ENCODE measurements at regions not wholly inside any gene's neighbourhood (a gene's known extent, or its start where the extent isn't known, plus 50 kb on each side); places are given as distances from the start of the nearest gene placed in this dataset.

- no peak for TF ChIP-seq POLR2A (IDR thresholded peaks at IDR 0.05)
- no peak for TF ChIP-seq CTCF (IDR thresholded peaks at IDR 0.05)
- DNase-seq, result no peak
- H3K36me3 ChIP-seq, result no peaks in the 10 kb centered on the region
- H3K4me3 ChIP-seq, result no peak overlapping the region
- H3K27ac ChIP-seq, result no peak overlapping the region
- H3K27me3 ChIP-seq, result no peaks in the 10 kb centered on the region
- H3K4me1 ChIP-seq, result no peaks in the 10 kb centered on the region
- 35% methylated on average over 2 of the region's 2 CpGs for WGBS (ENCODE audit: insufficient coverage, low coverage, low lambda C conversion rate, missing lambda C conversion rate)
- intact Hi-C loops (cut with DNase I), result no loop called here
- no peaks in the 10 kb centered on the region for H3K9me3 ChIP-seq
- ATAC-seq, result no peak
Observed at GRCh38 chr17:53118948-53119347, 703.8 kb upstream of the KIF2B start.

- Histone ChIP-seq H3K27ac (no peak overlapping the region), H3K9me3 (no peaks in the 10 kb centered on the region), H3K4me1 (no peaks in the 10 kb centered on the region), H3K36me3 (no peaks in the 10 kb centered on the region), H3K4me3 (no peak overlapping the region), H3K27me3 (no peaks in the 10 kb centered on the region)
- no peak for DNase-seq
- no peak for ATAC-seq
- no peak for TF ChIP-seq CTCF (IDR thresholded peaks at IDR 0.05)
- intact Hi-C loops (cut with DNase I), result no loop called here
Observed at GRCh38 chr17:53106886-53107285, 715.8 kb upstream of the KIF2B start.

- H3K9me3 ChIP-seq, result no peaks in the 10 kb centered on the region
- ATAC-seq, result no peak
- H3K4me3 ChIP-seq, result no peak overlapping the region
- no peak for DNase-seq
- TF ChIP-seq CTCF (IDR thresholded peaks at IDR 0.05) (no peak), POLR2A (IDR thresholded peaks at IDR 0.05) (no peak)
- H3K36me3 ChIP-seq, result no peaks in the 10 kb centered on the region
- H3K4me1 ChIP-seq, result no peaks in the 10 kb centered on the region
- H3K27ac ChIP-seq, result no peak overlapping the region
- H3K27me3 ChIP-seq, result peaks cover 0 to 3% of the 10 kb centered on the region in 2 donors
- WGBS (ENCODE audit: insufficient coverage, low coverage, low lambda C conversion rate, missing lambda C conversion rate), result 40% methylated on average over 1 of the region's 2 CpGs
- intact Hi-C loops (cut with DNase I), result no loop called here
Observed at GRCh38 chr17:53101706-53102105, 721.0 kb upstream of the KIF2B start.

GRCh38 chr17:53100126-53100525 is 722.6 kb upstream of the KIF2B start:
- WGBS (ENCODE audit: insufficient coverage, low coverage, low lambda C conversion rate, missing lambda C conversion rate), result 70% methylated on average over 3 of the region's 3 CpGs
- H3K4me3 ChIP-seq, result no peak overlapping the region
- intact Hi-C loops (cut with DNase I), result no loop called here
- no peaks in the 10 kb centered on the region for H3K36me3 ChIP-seq
- no peaks in the 10 kb centered on the region for H3K4me1 ChIP-seq
- DNase-seq (no peak), ATAC-seq (no peak)
- H3K27me3 ChIP-seq, result peaks cover 0 to 3% of the 10 kb centered on the region in 2 donors
- H3K9me3 ChIP-seq, result no peaks in the 10 kb centered on the region
- TF ChIP-seq CTCF (IDR thresholded peaks at IDR 0.05), result no peak
- no peak for TF ChIP-seq POLR2A (IDR thresholded peaks at IDR 0.05)
- H3K27ac ChIP-seq, result no peak overlapping the region

GRCh38 chr17:53093391-53093790 is 729.3 kb upstream of the KIF2B start:
- Histone ChIP-seq H3K9me3 (no peaks in the 10 kb centered on the region), H3K27ac (no peak overlapping the region), H3K4me3 (no peak overlapping the region), H3K27me3 (no peaks in the 10 kb centered on the region), H3K36me3 (no peaks in the 10 kb centered on the region), H3K4me1 (no peaks in the 10 kb centered on the region)
- intact Hi-C loops (cut with DNase I), result no loop called here
- ATAC-seq, result no peak
- 38% methylated on average over 1 of the region's 1 CpG for WGBS (ENCODE audit: insufficient coverage, low coverage, low lambda C conversion rate, missing lambda C conversion rate)
- TF ChIP-seq POLR2A (IDR thresholded peaks at IDR 0.05) (no peak), CTCF (IDR thresholded peaks at IDR 0.05) (no peak)
- DNase-seq, result no peak
